ENCODE measurements at regions not wholly inside any gene's neighbourhood (a gene's known extent, or its start where the extent isn't known, plus 50 kb on each side); places are given as distances from the start of the nearest gene placed in this dataset.
"Not testable (repeated sequence)": the region's sequence is repeated elsewhere in the genome, so short reads cannot be mapped to it uniquely, and the experiment has no call there.

DNA sequence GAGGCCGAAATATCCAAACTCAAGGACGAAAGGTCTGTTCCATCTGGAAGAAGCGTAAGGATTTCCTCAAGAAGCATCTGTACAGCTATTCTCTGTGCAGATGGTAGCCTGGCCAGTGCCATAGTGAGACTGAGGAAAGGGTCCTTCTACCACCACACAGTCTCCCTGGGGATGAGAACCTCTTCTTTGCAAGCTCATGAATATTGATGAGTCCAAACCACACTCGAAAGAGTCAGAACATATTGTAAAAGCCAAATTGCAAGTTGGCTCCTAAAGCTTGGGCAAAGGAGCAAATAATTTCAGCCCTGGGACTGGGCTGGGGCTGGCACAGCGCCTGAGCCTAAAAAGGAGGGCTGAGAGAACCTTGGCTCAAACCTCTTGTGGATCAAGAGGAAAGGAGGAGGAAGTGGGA lies 66.1 kb upstream of the PIP4K2A start:
- H3K27me3 Mint-ChIP-seq (ENCODE audit: low read depth) = no peaks in the 10 kb centered on the region
- no peak overlapping the region for H3K27ac Mint-ChIP-seq
- intact Hi-C loops (cut with micrococcal nuclease) = no loop called here
- DNase-seq = no peak
- peaks cover 4% of the 10 kb centered on the region for H3K4me1 Mint-ChIP-seq (ENCODE audit: low read depth)
- H3K9me3 Mint-ChIP-seq = peaks cover 6% of the 10 kb centered on the region
- CTCF ChIA-PET = interaction anchor here (1.1 kb wide), 1 partner anchor 32 kb away, joined by 3 read pairs; no protein-coding TSS in a partner anchor
- H3K36me3 Mint-ChIP-seq (ENCODE audit: low read depth) = peaks cover 4% of the 10 kb centered on the region
- H3K4me3 Mint-ChIP-seq = no peak overlapping the region

DNA sequence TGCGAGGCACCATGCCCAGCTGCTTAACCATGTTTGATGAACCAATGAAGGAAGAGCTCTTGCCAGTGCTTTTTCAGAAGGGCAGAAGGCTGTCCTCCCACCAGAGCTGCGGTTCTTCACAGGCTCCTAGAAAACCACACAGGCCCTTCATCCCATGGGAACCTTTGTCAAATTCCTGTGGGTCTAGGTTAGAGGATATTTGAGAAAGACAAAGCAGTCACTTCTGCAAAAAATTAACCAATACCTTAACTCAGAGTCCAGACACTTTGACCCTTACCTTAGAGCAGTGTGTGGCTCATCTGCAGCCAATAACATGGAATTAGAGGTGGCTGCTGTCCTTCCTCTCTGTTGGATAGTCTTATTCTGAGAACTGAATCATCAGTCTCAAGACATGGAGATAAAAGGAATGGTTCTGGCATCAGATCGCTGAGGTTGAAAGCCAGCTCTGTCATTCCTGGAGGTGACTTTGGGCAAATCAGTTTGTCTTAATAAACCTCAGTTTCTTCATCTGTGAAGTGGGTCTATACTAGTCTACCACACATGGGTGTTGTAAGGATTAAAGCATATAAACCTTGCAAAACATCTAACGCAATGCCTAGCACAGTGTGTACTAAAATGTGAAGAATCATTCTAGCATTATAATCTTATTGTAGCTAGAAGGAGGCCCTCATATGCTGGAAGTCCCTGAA lies 65.1 kb upstream of the PIP4K2A start:
- Mint-ChIP-seq H3K4me3 (no peak overlapping the region), H3K4me1 (ENCODE audit: low read depth) (peaks cover 4% of the 10 kb centered on the region), H3K27me3 (ENCODE audit: low read depth) (no peaks in the 10 kb centered on the region), H3K36me3 (ENCODE audit: low read depth) (peaks cover 4% of the 10 kb centered on the region), H3K9me3 (peaks cover 6% of the 10 kb centered on the region), H3K27ac (no peak overlapping the region)
- intact Hi-C loops (cut with micrococcal nuclease) = no loop called here
- DNase-seq = no peak
- CTCF ChIA-PET = interaction anchor here (1.1 kb wide), 1 partner anchor 33 kb away, joined by 3 read pairs; no protein-coding TSS in a partner anchor

DNA sequence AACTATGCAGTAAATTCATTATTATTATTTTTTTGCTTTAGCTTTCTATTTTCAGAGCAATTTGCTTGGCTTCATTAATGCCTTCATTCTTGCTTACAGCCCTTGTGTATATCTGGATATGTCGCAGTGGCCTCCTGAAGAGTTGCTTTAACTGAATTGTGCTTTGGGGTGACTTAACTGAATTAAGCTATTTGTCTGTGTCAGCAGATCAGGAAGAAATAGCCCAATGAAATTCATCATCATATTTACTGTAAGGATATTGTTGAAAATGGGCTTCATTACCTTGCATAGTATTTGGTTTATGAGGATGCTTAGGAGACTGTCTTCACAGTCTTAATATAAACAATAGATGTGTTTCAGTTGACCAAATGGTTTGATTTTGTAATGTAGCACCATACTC lies 59.7 kb upstream of the PIP4K2A start:
- CTCF ChIA-PET = no interaction called here
- Mint-ChIP-seq H3K9me3 (peaks cover 14% of the 10 kb centered on the region), H3K4me3 (no peak overlapping the region), H3K27ac (no peak overlapping the region), H3K4me1 (ENCODE audit: low read depth) (peaks cover 4% of the 10 kb centered on the region), H3K27me3 (ENCODE audit: low read depth) (no peaks in the 10 kb centered on the region), H3K36me3 (ENCODE audit: low read depth) (peaks cover 4% of the 10 kb centered on the region)
- no peak for DNase-seq
- intact Hi-C loops (cut with micrococcal nuclease) = no loop called here

DNA sequence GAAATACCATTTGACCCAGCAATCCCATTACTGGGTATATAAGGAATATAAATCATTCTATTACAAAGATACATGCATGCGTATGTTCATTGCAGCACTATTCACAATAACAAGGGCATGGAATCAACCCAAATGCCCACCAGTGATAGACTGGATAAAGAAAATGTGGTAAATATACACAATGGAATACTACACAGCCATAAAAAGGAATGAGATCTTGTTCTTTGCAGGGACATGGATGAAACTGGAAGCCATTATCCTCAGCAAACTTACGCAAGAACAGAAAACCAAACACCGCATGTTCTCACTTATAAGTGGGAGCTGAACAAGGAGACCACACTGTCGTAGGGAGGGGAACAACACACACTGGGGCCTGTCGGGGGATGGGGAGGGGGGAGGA lies 57.3 kb upstream of the PIP4K2A start:
- H3K27ac Mint-ChIP-seq = not testable (repeated sequence)
- peaks cover 13% of the 10 kb centered on the region for H3K9me3 Mint-ChIP-seq

DNA sequence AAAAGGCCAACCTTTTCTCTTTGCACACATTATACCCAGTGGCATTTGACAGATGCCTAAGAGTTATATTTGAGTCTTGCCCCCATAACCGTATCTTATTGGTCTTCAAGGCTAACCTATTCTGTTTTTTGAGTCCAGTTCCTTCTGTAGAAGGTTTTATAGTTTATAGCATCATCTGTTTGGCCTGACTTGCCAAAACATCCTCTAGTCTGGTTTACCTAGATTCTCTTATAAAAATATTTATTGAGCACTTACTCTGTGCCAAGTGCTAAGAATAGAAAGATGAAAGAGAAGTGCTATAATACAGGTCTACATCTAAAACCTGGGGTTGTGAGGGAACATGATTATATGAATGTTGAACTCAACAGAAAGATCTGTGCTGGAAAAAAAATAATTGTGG lies 55.9 kb upstream of the PIP4K2A start:
- no peaks in the 10 kb centered on the region for H3K27me3 Mint-ChIP-seq (ENCODE audit: low read depth)
- no peak overlapping the region for H3K4me3 Mint-ChIP-seq
- CTCF ChIA-PET = no interaction called here
- H3K4me1 Mint-ChIP-seq (ENCODE audit: low read depth) = no peaks in the 10 kb centered on the region
- H3K9me3 Mint-ChIP-seq = peaks cover 11% of the 10 kb centered on the region
- H3K36me3 Mint-ChIP-seq (ENCODE audit: low read depth) = no peaks in the 10 kb centered on the region
- intact Hi-C loops (cut with micrococcal nuclease) = no loop called here
- no peak overlapping the region for H3K27ac Mint-ChIP-seq
- DNase-seq = no peak

More for the DNA sequence above, 57.3 kb upstream of the PIP4K2A start:
- H3K36me3 Mint-ChIP-seq (ENCODE audit: low read depth); intact Hi-C loops (cut with micrococcal nuclease); H3K4me1 Mint-ChIP-seq (ENCODE audit: low read depth); H3K27me3 Mint-ChIP-seq (ENCODE audit: low read depth); DNase-seq; H3K4me3 Mint-ChIP-seq: not testable (repeated sequence)
- CTCF ChIA-PET = interaction anchor here (1.2 kb wide), 1 partner anchor 86 kb away, joined by 3 read pairs; no protein-coding TSS in a partner anchor

DNA sequence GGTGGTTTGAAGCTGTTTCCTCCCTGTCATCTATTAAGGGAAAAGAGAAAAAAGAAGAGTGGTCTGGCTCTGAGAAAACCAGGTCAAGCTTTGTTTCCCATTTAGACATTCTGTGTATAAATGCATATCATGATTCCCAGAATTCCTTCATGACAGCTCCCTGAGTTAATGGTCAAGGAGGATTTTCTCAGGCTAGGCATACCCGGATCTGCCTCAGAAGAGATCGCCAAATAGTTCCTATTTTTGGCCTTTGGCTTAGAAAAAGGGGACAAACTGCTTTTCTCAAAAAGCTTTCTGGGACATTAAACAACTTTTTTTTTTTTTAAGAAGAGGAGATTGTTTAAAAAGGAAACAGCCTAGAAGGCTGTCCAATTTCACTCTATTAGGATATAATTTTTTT lies 53.5 kb upstream of the PIP4K2A start:
- peaks cover 11% of the 10 kb centered on the region for H3K9me3 Mint-ChIP-seq
- CTCF ChIA-PET = interaction anchor here (0.6 kb wide), 1 partner anchor 1850 kb away, joined by 6 read pairs; no protein-coding TSS in a partner anchor
- no peak for DNase-seq
- H3K4me1 Mint-ChIP-seq (ENCODE audit: low read depth) = no peaks in the 10 kb centered on the region
- H3K4me3 Mint-ChIP-seq = no peak overlapping the region
- no peaks in the 10 kb centered on the region for H3K36me3 Mint-ChIP-seq (ENCODE audit: low read depth)
- H3K27ac Mint-ChIP-seq = no peak overlapping the region
- no peaks in the 10 kb centered on the region for H3K27me3 Mint-ChIP-seq (ENCODE audit: low read depth)
- intact Hi-C loops (cut with micrococcal nuclease) = no loop called here

DNA sequence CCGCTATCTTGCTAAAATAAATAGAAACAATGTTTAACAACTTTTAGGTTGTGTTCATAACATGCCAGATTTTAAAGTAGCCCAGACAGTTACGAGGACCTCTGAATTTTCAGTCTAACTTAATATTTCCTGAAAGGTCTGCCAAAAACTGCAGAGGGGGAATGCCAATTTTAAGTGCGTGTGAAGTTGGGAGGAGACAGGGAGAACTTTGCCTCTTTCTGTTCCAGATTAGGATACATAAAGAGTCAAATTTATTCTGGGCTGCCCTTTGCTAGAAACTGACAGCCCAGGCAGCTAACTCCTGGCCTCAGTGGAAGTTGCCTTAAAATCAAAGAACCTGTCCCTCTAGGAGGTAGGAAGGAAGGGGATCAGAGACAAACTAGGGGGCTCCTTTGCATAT lies 52.3 kb upstream of the PIP4K2A start:
- CTCF ChIA-PET = no interaction called here
- Mint-ChIP-seq H3K4me3 (no peak overlapping the region), H3K36me3 (ENCODE audit: low read depth) (no peaks in the 10 kb centered on the region), H3K4me1 (ENCODE audit: low read depth) (no peaks in the 10 kb centered on the region), H3K27ac (no peak overlapping the region), H3K9me3 (peaks cover 9% of the 10 kb centered on the region), H3K27me3 (ENCODE audit: low read depth) (no peaks in the 10 kb centered on the region)
- no peak for DNase-seq
- intact Hi-C loops (cut with micrococcal nuclease) = no loop called here

DNA sequence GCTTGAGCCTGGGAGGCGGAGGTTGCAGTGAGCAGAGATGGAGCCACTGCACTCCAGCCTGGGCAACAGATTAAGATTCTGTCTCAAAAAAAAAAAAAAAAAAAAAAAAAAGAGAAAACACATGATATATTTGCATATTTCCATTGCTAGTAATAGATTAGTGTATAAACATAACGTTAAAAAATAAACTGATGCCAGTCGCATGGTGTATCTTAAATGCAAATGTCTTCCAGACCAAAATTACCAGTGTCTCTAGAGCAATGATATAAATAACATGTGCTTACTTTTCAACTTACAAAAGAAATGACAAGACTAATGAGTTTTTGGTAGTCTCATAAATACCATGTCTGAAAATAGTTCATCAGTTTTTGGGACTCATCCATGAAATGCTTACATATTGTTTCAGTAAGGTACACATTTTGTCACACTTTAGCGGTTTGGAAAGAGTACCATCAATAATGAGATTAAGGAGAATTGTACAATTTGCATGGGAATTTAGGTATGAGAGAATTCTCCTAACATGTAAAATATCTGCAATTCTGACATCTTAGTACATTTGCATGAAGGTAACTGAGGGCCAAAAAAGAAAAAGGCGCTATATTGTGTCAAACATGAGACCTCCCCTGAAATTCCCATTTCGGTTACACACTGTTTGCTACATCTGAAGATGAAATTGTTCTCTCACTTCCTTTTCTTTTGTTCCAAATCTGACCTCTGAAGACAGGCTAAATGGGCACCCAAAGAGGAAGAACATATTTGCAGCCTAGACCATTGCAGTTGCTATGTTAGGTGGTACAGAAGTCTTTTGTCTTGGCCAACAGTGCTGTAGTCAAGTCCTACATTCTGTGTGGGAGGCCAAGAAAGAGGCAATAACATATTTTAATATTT lies 51.5 kb upstream of the PIP4K2A start:
- intact Hi-C loops (cut with micrococcal nuclease) = no loop called here
- H3K27ac Mint-ChIP-seq = no peak overlapping the region
- H3K27me3 Mint-ChIP-seq (ENCODE audit: low read depth) = no peaks in the 10 kb centered on the region
- CTCF ChIA-PET = interaction anchor here (0.6 kb wide), 1 partner anchor 224 kb away, joined by 3 read pairs; no protein-coding TSS in a partner anchor
- no peaks in the 10 kb centered on the region for H3K36me3 Mint-ChIP-seq (ENCODE audit: low read depth)
- no peak overlapping the region for H3K4me3 Mint-ChIP-seq
- DNase-seq = no peak
- H3K9me3 Mint-ChIP-seq = peaks cover 7% of the 10 kb centered on the region
- H3K4me1 Mint-ChIP-seq (ENCODE audit: low read depth) = no peaks in the 10 kb centered on the region

DNA sequence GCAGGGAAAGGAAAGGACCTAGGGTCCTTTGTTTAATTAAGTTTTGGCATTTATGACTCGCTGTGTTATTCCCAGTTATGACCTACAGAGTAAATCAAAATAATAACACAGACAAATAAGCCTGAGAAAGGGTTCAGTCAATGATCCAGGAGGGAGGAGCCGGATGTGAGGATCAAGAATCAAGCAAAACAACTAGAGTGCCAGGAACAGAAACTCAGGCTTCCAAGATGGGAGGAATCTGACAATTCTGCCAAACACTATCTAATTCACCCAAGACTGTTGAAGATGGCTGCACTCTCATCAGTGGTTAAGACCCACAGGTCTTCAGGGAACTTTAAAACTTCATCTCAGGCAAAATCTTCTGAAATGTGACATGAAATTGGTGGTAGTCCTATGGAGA lies 50.3 kb upstream of the PIP4K2A start:
- intact Hi-C loops (cut with micrococcal nuclease) = no loop called here
- H3K36me3 Mint-ChIP-seq (ENCODE audit: low read depth) = no peaks in the 10 kb centered on the region
- CTCF ChIA-PET = no interaction called here
- H3K27ac Mint-ChIP-seq = no peak overlapping the region
- H3K27me3 Mint-ChIP-seq (ENCODE audit: low read depth) = no peaks in the 10 kb centered on the region
- DNase-seq = no peak
- H3K9me3 Mint-ChIP-seq = peaks cover 4% of the 10 kb centered on the region
- no peaks in the 10 kb centered on the region for H3K4me1 Mint-ChIP-seq (ENCODE audit: low read depth)
- H3K4me3 Mint-ChIP-seq = no peak overlapping the region

Measured in activated naive CD4-positive, alpha-beta T cell treated with anti-CD3 and anti-CD28 coated beads for 36 hours (primary cell).